ENCODE measurements at regions not wholly inside any gene's neighbourhood (a gene's known extent, or its start where the extent isn't known, plus 50 kb on each side); places are given as distances from the start of the nearest gene placed in this dataset.

DNA sequence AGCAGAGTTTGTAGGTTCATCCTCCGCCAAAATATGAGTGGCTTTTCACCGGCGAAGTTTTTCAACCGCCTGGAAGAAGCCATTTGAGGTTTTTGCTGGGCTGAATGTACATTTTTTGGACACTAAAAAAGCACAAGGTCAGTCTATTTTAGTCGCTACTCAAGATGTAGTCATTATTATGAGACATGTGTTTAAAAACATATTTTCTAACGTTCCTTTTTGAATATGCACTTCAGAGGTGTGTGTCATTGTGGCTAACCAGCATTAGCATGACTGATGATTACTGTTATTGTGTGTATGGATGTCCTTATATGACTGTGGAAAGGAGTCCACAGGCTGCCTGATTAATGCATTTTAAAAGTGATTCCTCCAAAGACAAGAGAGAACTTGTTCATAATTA is 605.4 kb downstream of the INHBA start:
- no peaks in the 10 kb centered on the region for H3K36me3 ChIP-seq (ENCODE audit: control insufficient read depth, insufficient read depth, low read length)
- H3K27me3 ChIP-seq (ENCODE audit: control insufficient read depth, insufficient read depth, low read length, poor library complexity, severe bottlenecking): no peaks in the 10 kb centered on the region
- DNase-seq: no peak
- Mint-ChIP-seq H3K27me3 (ENCODE audit: insufficient read depth) (no peaks in the 10 kb centered on the region), H3K9me3 (no peaks in the 10 kb centered on the region), H3K36me3 (ENCODE audit: low read depth) (no peaks in the 10 kb centered on the region), H3K4me3 (no peak overlapping the region), H3K4me1 (peaks cover 7% of the 10 kb centered on the region), H3K27ac (no peak overlapping the region)
- H3K4me1 ChIP-seq (ENCODE audit: control insufficient read depth, insufficient read depth, low read length): peaks cover 4% of the 10 kb centered on the region
- H3K9me3 ChIP-seq (ENCODE audit: control insufficient read depth, low read length): no peaks in the 10 kb centered on the region
- no peak overlapping the region for H3K4me3 ChIP-seq (ENCODE audit: low read length)
- no peak overlapping the region for H3K9ac ChIP-seq (ENCODE audit: extremely low read depth, low read length, poor library complexity, severe bottlenecking)
- TF ChIP-seq, protein P1, sequence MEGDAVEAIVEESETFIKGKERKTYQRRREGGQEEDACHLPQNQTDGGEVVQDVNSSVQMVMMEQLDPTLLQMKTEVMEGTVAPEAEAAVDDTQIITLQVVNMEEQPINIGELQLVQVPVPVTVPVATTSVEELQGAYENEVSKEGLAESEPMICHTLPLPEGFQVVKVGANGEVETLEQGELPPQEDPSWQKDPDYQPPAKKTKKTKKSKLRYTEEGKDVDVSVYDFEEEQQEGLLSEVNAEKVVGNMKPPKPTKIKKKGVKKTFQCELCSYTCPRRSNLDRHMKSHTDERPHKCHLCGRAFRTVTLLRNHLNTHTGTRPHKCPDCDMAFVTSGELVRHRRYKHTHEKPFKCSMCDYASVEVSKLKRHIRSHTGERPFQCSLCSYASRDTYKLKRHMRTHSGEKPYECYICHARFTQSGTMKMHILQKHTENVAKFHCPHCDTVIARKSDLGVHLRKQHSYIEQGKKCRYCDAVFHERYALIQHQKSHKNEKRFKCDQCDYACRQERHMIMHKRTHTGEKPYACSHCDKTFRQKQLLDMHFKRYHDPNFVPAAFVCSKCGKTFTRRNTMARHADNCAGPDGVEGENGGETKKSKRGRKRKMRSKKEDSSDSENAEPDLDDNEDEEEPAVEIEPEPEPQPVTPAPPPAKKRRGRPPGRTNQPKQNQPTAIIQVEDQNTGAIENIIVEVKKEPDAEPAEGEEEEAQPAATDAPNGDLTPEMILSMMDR (conservative IDR thresholded peaks at IDR 0.05): no peak
- no peak overlapping the region for H3K27ac ChIP-seq (ENCODE audit: low read depth, low read length)
- WGBS, 2 experiments (ENCODE audit: insufficient coverage in 1 of 2, insufficient read length in 1 of 2): 95 to 97% methylated on average over 4 to 6 of the region's 6 CpGs

DNA sequence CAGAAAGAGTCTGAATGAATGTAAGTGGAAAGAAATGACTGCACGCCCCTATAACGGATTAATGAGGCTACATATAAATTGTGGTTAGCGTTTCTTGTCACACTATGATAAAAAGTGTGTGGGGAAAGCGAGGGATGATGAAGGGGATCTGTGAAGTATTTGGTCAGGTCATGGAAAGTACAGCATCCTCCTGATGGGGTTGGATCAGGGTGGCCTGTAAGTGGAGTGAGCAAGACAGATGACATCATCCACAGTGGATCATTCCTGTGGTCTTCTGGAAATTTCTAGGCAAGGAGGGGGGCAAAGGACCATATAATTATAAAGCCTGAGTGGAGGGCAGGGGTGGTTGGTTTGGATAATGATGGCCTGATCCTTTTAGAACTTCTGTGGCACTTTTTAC is 606.0 kb downstream of the INHBA start:
- Mint-ChIP-seq H3K27me3 (ENCODE audit: insufficient read depth) (no peaks in the 10 kb centered on the region), H3K27ac (no peak overlapping the region), H3K4me1 (peaks cover 11% of the 10 kb centered on the region), H3K9me3 (no peaks in the 10 kb centered on the region), H3K4me3 (no peak overlapping the region), H3K36me3 (ENCODE audit: low read depth) (no peaks in the 10 kb centered on the region)
- Histone ChIP-seq H3K4me3 (ENCODE audit: low read length) (no peak overlapping the region), H3K9ac (ENCODE audit: extremely low read depth, low read length, poor library complexity, severe bottlenecking) (no peak overlapping the region), H3K27me3 (ENCODE audit: control insufficient read depth, insufficient read depth, low read length, poor library complexity, severe bottlenecking) (no peaks in the 10 kb centered on the region), H3K4me1 (ENCODE audit: control insufficient read depth, insufficient read depth, low read length) (peaks cover 7% of the 10 kb centered on the region), H3K9me3 (ENCODE audit: control insufficient read depth, low read length) (no peaks in the 10 kb centered on the region), H3K36me3 (ENCODE audit: control insufficient read depth, insufficient read depth, low read length) (no peaks in the 10 kb centered on the region), H3K27ac (ENCODE audit: low read depth, low read length) (no peak overlapping the region)
- DNase-seq: no peak
- TF ChIP-seq, protein P1 (conservative IDR thresholded peaks at IDR 0.05): no peak
- 94 to 97% methylated on average over 4 of the region's 4 CpGs for WGBS, 2 experiments (ENCODE audit: insufficient coverage in 1 of 2, insufficient read length in 1 of 2)

DNA sequence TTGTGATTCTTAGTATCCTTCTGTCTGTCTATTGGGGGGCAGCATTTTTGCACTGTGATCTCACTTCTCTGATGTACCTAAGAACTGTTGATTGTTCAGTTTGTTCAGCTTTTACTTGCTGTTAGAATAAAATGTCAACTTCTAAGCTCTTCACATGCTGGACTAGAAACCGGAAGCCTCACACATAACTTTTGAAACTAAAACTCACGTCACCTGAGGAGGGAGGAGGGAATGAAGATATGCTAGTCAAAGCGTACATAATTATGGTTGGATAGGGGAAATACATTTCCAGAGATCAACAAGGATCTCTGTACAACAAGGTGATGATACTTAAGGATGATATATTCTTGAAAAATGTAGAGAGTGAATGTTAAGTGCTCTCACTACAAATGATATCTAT is 609.7 kb downstream of the INHBA start:
- Mint-ChIP-seq H3K9me3 (peaks cover 3% of the 10 kb centered on the region), H3K27me3 (ENCODE audit: insufficient read depth) (no peaks in the 10 kb centered on the region), H3K36me3 (ENCODE audit: low read depth) (no peaks in the 10 kb centered on the region), H3K4me3 (no peak overlapping the region), H3K4me1 (peaks cover 11% of the 10 kb centered on the region), H3K27ac (no peak overlapping the region)
- Histone ChIP-seq H3K4me3 (ENCODE audit: low read length) (no peak overlapping the region), H3K9ac (ENCODE audit: extremely low read depth, low read length, poor library complexity, severe bottlenecking) (no peak overlapping the region), H3K27ac (ENCODE audit: low read depth, low read length) (no peak overlapping the region), H3K27me3 (ENCODE audit: control insufficient read depth, insufficient read depth, low read length, poor library complexity, severe bottlenecking) (no peaks in the 10 kb centered on the region), H3K9me3 (ENCODE audit: control insufficient read depth, low read length) (no peaks in the 10 kb centered on the region), H3K4me1 (ENCODE audit: control insufficient read depth, insufficient read depth, low read length) (peaks cover 7% of the 10 kb centered on the region), H3K36me3 (ENCODE audit: control insufficient read depth, insufficient read depth, low read length) (no peaks in the 10 kb centered on the region)
- 98 to 100% methylated on average over 2 to 3 of the region's 3 CpGs for WGBS, 2 experiments (ENCODE audit: insufficient coverage in 1 of 2, insufficient read length in 1 of 2)
- TF ChIP-seq, protein P1 (conservative IDR thresholded peaks at IDR 0.05): no peak
- no peak for DNase-seq
